Fibroblast of pulmonary artery (primary cell): ENCODE measurements at regions not wholly inside any gene's neighbourhood (a gene's known extent, or its start where the extent isn't known, plus 50 kb on each side); places are given as distances from the start of the nearest gene placed in this dataset.

ENCODE experiments used
- DNase-seq: peaks from one replicate; pipeline ENCODE4 v3.0.0-alpha.2; 2010; ENCODE audit warnings: low read depth
- H3K4me3 ChIP-seq: replicated peaks from 2 replicates; pipeline ENCODE4 v1.5.1; 2011; ENCODE audit warnings: low read depth, mild to moderate bottlenecking, control low read depth, low read length, moderate library complexity
- TF ChIP-seq, protein P1 (sequence below): IDR thresholded peaks from 2 replicates; pipeline ENCODE4 v1.5.1; 2011; ENCODE audit warnings: mild to moderate bottlenecking, control low read depth, low read length, inconsistent platforms; ENCODE audit errors: missing control alignments

GRCh38 chr5:114782869-114783268 lies 386.8 kb downstream of the TRIM36 start:
- H3K4me3 ChIP-seq = no peak overlapping the region
- DNase-seq = no peak
- TF ChIP-seq, protein P1, sequence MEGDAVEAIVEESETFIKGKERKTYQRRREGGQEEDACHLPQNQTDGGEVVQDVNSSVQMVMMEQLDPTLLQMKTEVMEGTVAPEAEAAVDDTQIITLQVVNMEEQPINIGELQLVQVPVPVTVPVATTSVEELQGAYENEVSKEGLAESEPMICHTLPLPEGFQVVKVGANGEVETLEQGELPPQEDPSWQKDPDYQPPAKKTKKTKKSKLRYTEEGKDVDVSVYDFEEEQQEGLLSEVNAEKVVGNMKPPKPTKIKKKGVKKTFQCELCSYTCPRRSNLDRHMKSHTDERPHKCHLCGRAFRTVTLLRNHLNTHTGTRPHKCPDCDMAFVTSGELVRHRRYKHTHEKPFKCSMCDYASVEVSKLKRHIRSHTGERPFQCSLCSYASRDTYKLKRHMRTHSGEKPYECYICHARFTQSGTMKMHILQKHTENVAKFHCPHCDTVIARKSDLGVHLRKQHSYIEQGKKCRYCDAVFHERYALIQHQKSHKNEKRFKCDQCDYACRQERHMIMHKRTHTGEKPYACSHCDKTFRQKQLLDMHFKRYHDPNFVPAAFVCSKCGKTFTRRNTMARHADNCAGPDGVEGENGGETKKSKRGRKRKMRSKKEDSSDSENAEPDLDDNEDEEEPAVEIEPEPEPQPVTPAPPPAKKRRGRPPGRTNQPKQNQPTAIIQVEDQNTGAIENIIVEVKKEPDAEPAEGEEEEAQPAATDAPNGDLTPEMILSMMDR = no peak

DNA sequence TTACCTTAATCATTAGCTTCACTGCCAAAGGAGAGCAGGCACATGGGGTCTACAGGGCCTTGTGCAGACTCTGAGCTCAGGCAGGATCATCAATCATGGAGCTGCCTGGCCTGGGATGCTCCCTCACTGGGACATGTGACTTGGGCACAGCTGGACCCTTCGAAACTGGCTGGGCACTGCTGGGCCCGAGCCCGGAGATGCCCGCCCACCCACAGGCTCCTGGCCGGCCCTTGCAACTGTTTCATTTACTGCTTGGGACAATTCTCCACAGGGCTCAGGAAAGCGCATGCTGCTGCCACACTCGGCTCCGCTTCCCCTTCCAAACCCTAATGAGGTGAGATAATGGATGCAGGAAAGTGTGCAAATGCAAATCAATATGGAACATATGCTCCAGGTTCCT lies 387.5 kb downstream of the TRIM36 start:
- no peak for DNase-seq
- TF ChIP-seq, protein P1 = no peak

GRCh38 chr5:114780290-114780689 lies 389.4 kb downstream of the TRIM36 start:
- no peak for DNase-seq
- H3K4me3 ChIP-seq = no peak overlapping the region
- TF ChIP-seq, protein P1 = no peak

More for the DNA sequence above, 387.5 kb downstream of the TRIM36 start:
- H3K4me3 ChIP-seq = no peak overlapping the region

DNA sequence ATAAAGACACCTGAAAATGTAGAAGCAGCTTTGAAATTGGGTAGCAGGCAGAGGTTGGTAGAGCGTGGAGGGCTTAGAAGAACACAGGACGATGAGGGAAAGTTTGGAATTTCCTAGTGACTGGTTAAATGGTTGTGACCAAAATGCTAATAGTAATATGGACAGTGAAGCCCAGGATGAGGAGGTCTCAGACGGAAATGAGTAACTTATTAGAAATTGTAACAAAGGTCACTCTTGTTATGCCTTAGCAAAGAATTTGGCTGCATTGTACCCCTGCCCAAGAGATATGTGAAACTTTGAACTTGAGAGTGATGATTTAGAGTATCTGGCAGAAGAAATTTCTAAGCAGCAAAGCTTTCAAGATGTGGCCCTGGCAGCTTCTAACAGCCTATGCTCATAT lies 382.5 kb downstream of the KCNN2 start:
- TF ChIP-seq, protein P1 = no peak
- H3K4me3 ChIP-seq = no peak overlapping the region
- no peak for DNase-seq

GRCh38 chr5:114734238-114734637 lies 372.4 kb downstream of the KCNN2 start:
- no peak for DNase-seq
- TF ChIP-seq, protein P1 = no peak
- no peak overlapping the region for H3K4me3 ChIP-seq

DNA sequence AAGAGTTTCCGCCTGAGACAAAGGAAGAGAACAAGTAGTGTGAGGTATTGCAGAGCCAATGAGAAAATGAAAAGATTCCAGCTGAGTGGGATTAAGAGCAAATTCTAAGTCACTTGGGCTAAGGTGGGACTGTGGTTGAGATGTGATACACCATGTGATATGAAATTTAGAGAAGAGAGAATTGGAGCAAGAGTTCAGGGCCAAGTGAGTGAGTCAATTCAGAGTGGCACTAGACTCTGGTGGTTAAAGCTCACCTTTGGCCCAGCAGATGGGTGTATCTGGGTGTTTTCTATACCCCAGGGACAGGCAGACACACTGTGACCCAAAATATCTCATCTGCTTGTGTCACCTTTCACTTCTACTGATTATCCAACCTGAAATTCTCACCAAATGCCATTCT lies 368.1 kb downstream of the KCNN2 start:
- DNase-seq = no peak

GRCh38 chr5:114727358-114727757 lies 365.5 kb downstream of the KCNN2 start:
- TF ChIP-seq, protein P1 = no peak
- no peak overlapping the region for H3K4me3 ChIP-seq
- DNase-seq = no peak

More for the DNA sequence above, 368.1 kb downstream of the KCNN2 start:
- H3K4me3 ChIP-seq = no peak overlapping the region
- TF ChIP-seq, protein P1 = no peak
